GM10847 (cell line): ENCODE measurements at regions not wholly inside any gene's neighbourhood (a gene's known extent, or its start where the extent isn't known, plus 50 kb on each side); places are given as distances from the start of the nearest gene placed in this dataset.

ENCODE experiments used
- POLR2A ChIP-seq: IDR thresholded peaks from 2 replicates; pipeline ENCODE4 v1.6.1; 2011; ENCODE audit not compliant: insufficient read length; ENCODE audit errors: extremely low read depth

GRCh38 chr4:3874525-3875110, 108.4 kb downstream of the ADRA2C start:
- no peak for TF ChIP-seq POLR2A

GRCh38 chr4:3875466-3875865, 109.3 kb downstream of the ADRA2C start:
- TF ChIP-seq POLR2A = no peak

GRCh38 chr4:3877236-3877635, 111.1 kb downstream of the ADRA2C start:
- TF ChIP-seq POLR2A = no peak

- no peak for TF ChIP-seq POLR2A
Observed at GRCh38 chr4:3877868-3878267, 111.7 kb downstream of the ADRA2C start.

DNA sequence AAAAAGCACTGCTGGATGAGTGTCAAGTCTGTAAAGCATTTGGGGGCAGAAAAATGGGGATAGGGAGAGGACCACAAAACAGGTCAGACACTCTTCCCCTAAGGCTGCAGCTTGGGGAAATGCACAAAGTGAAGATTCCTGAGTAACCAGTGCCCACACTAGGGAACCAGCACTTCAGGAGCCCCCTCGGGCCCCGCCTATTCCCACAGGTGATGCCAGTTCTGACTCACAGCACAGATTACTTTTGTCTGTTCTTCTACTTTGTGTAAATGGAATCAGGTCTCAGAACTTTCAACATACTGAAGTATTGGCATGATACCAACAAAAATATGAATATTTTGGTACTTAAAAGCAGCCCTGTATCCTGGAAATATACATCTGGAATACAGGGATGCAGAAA, 112.5 kb downstream of the ADRA2C start:
- TF ChIP-seq POLR2A = no peak

GRCh38 chr4:3879681-3880614, 113.8 kb downstream of the ADRA2C start:
- no peak for TF ChIP-seq POLR2A

- TF ChIP-seq POLR2A = no peak
Observed at GRCh38 chr4:3880615-3881120, 114.5 kb downstream of the ADRA2C start.

DNA sequence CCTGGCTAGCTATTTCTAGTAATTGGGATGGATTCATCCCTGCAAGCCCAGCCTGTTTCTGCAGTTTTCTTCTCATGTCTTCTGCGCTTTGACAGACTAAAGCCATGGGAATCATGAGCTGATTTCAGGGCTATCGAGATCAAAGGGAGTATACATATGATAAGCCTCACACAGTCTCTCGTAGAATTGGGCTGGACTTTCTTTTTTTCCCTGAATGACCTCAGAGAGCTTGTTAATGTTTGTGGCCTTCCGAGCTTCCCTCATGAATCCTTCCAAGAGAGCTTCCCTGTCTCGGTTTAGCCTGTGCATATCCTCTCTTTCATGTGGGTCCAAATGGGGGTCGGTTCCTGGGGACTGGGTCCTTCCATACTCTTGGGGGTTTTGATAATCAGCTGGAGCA, 130.3 kb downstream of the ADRA2C start:
- TF ChIP-seq POLR2A = no peak

- no peak for TF ChIP-seq POLR2A
Observed at GRCh38 chr4:3898098-3898497, 131.9 kb downstream of the ADRA2C start.

DNA sequence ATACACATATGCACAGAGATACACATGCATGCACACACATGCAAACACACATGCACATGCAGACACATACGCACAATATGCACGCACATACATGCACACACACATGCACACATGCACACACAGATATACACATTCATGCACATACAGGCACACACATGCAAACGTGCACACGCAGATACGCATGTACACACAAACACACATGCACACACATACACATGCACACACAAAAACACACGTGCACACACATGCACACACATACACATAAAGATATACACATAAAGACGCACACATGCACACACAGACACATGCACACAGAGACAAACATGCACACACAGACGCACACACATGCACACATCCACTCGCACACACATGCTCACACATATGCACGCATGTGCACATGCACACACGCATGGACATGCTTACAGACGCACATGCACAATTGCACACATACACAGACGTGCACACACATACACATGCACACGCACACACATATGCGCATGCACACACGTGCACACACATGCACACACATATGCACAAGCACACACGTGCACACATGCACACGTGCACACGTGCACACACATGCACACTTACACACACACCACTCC, 145.2 kb downstream of the ADRA2C start:
- TF ChIP-seq POLR2A = no peak

GRCh38 chr4:3936184-3936583, 170.0 kb downstream of the ADRA2C start:
- no peak for TF ChIP-seq POLR2A

DNA sequence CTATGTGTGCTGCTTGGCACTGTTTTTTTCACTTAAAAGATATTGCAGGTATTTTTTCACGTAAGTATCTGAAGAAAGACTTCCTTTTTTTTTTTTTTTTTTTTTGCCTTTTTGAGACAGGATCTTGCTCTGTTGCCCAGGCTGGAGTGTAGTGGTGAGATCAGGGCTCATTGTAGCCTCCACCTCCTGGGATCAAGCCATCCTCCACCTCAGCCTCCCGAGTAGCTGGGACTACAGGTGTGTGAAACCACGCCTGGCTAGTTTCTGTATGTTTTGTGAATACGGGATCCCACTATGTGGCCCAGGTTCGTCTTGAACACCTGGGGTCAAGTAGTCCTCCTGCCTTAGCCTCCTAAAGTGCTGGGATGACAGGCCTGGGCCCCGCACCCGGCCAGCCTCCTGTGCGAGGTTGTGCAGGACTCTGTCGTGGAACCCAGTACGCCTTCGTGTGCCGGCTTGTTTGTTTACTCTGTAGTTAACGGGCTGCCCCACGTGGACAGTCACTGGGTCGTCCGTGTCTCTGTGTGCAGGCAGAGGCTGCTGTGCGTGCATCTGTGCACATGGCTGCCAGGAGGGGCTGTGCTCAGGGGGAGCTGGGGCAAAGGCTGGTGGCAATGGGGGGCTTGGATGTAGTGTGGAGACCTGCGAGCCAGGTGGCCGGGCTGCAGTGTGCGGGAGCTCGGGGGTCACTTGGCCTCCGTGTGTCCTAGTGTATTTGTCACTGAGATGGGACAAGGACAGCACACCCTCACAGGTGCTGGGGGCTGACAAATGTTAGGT, 179.5 kb downstream of the ADRA2C start:
- no peak for TF ChIP-seq POLR2A

DNA sequence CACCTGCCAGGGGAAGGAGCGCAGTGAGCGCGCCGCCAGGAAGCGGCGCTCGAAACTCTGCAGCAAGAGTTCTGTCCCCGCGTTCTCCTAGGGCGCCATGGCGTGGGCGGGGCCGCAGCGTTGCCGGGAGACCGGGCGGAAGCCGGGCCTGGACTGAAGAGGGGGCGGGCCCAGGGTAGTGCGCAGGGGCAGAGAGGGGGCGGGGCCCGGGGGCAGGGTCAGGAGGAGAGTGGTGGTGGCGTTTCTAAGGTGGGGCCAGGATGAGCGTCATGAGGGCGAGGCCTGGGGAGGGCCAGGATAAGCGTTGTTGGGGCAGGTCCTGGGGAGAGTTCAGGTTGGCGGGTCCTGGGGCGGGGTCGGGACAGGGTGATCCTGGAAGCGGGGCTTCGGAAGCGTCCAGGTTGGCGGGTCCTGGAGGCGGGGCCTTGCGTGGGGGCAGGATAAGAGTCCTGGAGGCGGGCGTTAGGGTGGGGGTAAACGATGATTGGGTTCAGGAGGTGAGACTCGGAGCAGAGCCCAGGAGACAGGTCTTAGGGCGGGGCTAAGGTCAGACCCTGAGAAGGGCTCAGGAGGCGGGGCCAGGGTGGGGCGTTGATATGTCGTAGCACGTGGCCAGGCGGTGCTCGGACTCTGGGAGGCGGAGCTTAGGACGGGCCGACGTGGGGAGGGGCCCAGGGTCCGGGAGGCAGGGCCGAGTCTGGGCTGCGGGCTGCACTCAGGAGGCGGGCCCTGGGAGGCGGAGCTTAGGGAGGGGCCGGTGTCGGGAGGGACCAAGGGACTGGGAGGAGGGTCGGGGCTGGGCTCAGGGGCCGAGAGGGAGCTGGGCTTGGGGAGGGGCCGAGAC, 189.4 kb downstream of the ADRA2C start:
- peak; percentile 23 for TF ChIP-seq POLR2A
